Activated T-helper 1 cell treated with anti-CD3 and anti-CD28 coated beads, Interleukin-12 subunit alpha, Interleukin-12 subunit beta, Interleukin-2, Interleukin-4 antibody, amounts not matched to agents 30 ng/mL and 10 ng/mL and 1 ng/mL, durations not matched to agents 14 hours and 24 hours and 36 hours (primary cell): ENCODE measurements at regions not wholly inside any gene's neighbourhood (a gene's known extent, or its start where the extent isn't known, plus 50 kb on each side); places are given as distances from the start of the nearest gene placed in this dataset.

ENCODE experiments used
- DNase-seq: peaks from one replicate; pipeline ENCODE4 v3.0.0; 2021; ENCODE audit warnings: low spot score
- H3K27ac Mint-ChIP-seq: one replicate; pipeline ENCODE4 v1.8.0; 2021; ENCODE audit warnings: mild to moderate bottlenecking, mixed read lengths
- H3K27me3 Mint-ChIP-seq: one replicate; pipeline ENCODE4 v1.8.0; 2022; ENCODE audit warnings: mild to moderate bottlenecking, moderate library complexity, mixed read lengths; ENCODE audit not compliant: insufficient read depth
- H3K36me3 Mint-ChIP-seq: one replicate; pipeline ENCODE4 v1.8.0; 2021; ENCODE audit warnings: low read depth, mixed read lengths
- H3K4me1 Mint-ChIP-seq: one replicate; pipeline ENCODE4 v1.8.0; 2021; ENCODE audit warnings: low read depth, mixed read lengths
- H3K4me3 Mint-ChIP-seq: one replicate; pipeline ENCODE4 v1.8.0; 2021; ENCODE audit warnings: mild to moderate bottlenecking, moderate library complexity, mixed read lengths
- H3K9me3 Mint-ChIP-seq: one replicate; pipeline ENCODE4 v1.8.0; 2021; ENCODE audit warnings: mixed read lengths
- intact Hi-C: fragments of 100-400 bp; cut with micrococcal nuclease; formaldehyde crosslinking; loops from one replicate; pipeline ENCODE4 v1.15.1; 2024

GRCh38 chr12:114274131-114274530 is 131.8 kb downstream of the TBX5 start:
- Mint-ChIP-seq H3K4me1 (no peaks in the 10 kb centered on the region), H3K4me3 (no peak overlapping the region), H3K27me3 (peaks cover 3% of the 10 kb centered on the region), H3K27ac (no peak overlapping the region), H3K36me3 (no peaks in the 10 kb centered on the region), H3K9me3 (no peaks in the 10 kb centered on the region)
- intact Hi-C loops, result no loop called here
- DNase-seq, result no peak

GRCh38 chr12:114272605-114273004 is 133.3 kb downstream of the TBX5 start:
- Mint-ChIP-seq H3K9me3 (no peaks in the 10 kb centered on the region), H3K36me3 (no peaks in the 10 kb centered on the region), H3K4me3 (no peak overlapping the region), H3K27ac (no peak overlapping the region), H3K4me1 (no peaks in the 10 kb centered on the region), H3K27me3 (peaks cover 3% of the 10 kb centered on the region)
- DNase-seq, result no peak
- intact Hi-C loops, result no loop called here

- Mint-ChIP-seq H3K4me3 (no peak overlapping the region), H3K27me3 (peaks cover 3% of the 10 kb centered on the region), H3K36me3 (no peaks in the 10 kb centered on the region), H3K4me1 (no peaks in the 10 kb centered on the region), H3K27ac (no peak overlapping the region), H3K9me3 (no peaks in the 10 kb centered on the region)
- intact Hi-C loops, result no loop called here
- no peak for DNase-seq
These were observed 133.9 kb downstream of the TBX5 start for GRCh38 chr12:114272071-114272470.

GRCh38 chr12:114269153-114269552 is 136.8 kb downstream of the TBX5 start:
- no peak overlapping the region for H3K4me3 Mint-ChIP-seq
- H3K4me1 Mint-ChIP-seq, result no peaks in the 10 kb centered on the region
- no peaks in the 10 kb centered on the region for H3K36me3 Mint-ChIP-seq
- no peak for DNase-seq
- no peaks in the 10 kb centered on the region for H3K9me3 Mint-ChIP-seq
- peaks cover 3% of the 10 kb centered on the region for H3K27me3 Mint-ChIP-seq
- no peak overlapping the region for H3K27ac Mint-ChIP-seq
- intact Hi-C loops, result no loop called here

- Mint-ChIP-seq H3K4me3 (no peak overlapping the region), H3K36me3 (no peaks in the 10 kb centered on the region), H3K4me1 (no peaks in the 10 kb centered on the region), H3K9me3 (no peaks in the 10 kb centered on the region), H3K27me3 (peaks cover 3% of the 10 kb centered on the region), H3K27ac (no peak overlapping the region)
- no peak for DNase-seq
- intact Hi-C loops, result no loop called here
These were observed 139.4 kb downstream of the TBX5 start for GRCh38 chr12:114266536-114266935.

- Mint-ChIP-seq H3K27me3 (no peaks in the 10 kb centered on the region), H3K4me1 (no peaks in the 10 kb centered on the region), H3K36me3 (no peaks in the 10 kb centered on the region), H3K9me3 (no peaks in the 10 kb centered on the region), H3K27ac (no peak overlapping the region), H3K4me3 (no peak overlapping the region)
- no peak for DNase-seq
- intact Hi-C loops, result no loop called here
These were observed 140.9 kb downstream of the TBX5 start for GRCh38 chr12:114265036-114265435.

- intact Hi-C loops, result no loop called here
- Mint-ChIP-seq H3K9me3 (no peaks in the 10 kb centered on the region), H3K4me3 (no peak overlapping the region), H3K4me1 (no peaks in the 10 kb centered on the region), H3K27me3 (no peaks in the 10 kb centered on the region), H3K27ac (no peak overlapping the region), H3K36me3 (no peaks in the 10 kb centered on the region)
- DNase-seq, result no peak
These were observed 142.7 kb downstream of the TBX5 start for GRCh38 chr12:114263056-114263805.

- Mint-ChIP-seq H3K36me3 (no peaks in the 10 kb centered on the region), H3K27me3 (no peaks in the 10 kb centered on the region), H3K4me3 (no peak overlapping the region), H3K4me1 (no peaks in the 10 kb centered on the region), H3K9me3 (peaks cover 7% of the 10 kb centered on the region), H3K27ac (no peak overlapping the region)
- DNase-seq, result no peak
- intact Hi-C loops, result no loop called here
These were observed 148.3 kb downstream of the TBX5 start for GRCh38 chr12:114257687-114258086.

- no peak for DNase-seq
- no peaks in the 10 kb centered on the region for H3K36me3 Mint-ChIP-seq
- no peak overlapping the region for H3K27ac Mint-ChIP-seq
- peaks cover 13% of the 10 kb centered on the region for H3K9me3 Mint-ChIP-seq
- no peak overlapping the region for H3K4me3 Mint-ChIP-seq
- intact Hi-C loops, result no loop called here
- no peaks in the 10 kb centered on the region for H3K27me3 Mint-ChIP-seq
- no peaks in the 10 kb centered on the region for H3K4me1 Mint-ChIP-seq
These were observed 150.9 kb downstream of the TBX5 start for GRCh38 chr12:114254998-114255397.

GRCh38 chr12:114253976-114254778 is 151.8 kb downstream of the TBX5 start:
- no peaks in the 10 kb centered on the region for H3K4me1 Mint-ChIP-seq
- H3K9me3 Mint-ChIP-seq, result peaks cover 13% of the 10 kb centered on the region
- no peak overlapping the region for H3K4me3 Mint-ChIP-seq
- no peaks in the 10 kb centered on the region for H3K27me3 Mint-ChIP-seq
- no peaks in the 10 kb centered on the region for H3K36me3 Mint-ChIP-seq
- intact Hi-C loops, result no loop called here
- DNase-seq, result no peak
- no peak overlapping the region for H3K27ac Mint-ChIP-seq

- H3K4me1 Mint-ChIP-seq, result no peaks in the 10 kb centered on the region
- no peaks in the 10 kb centered on the region for H3K36me3 Mint-ChIP-seq
- H3K27ac Mint-ChIP-seq, result no peak overlapping the region
- intact Hi-C loops, result no loop called here
- H3K9me3 Mint-ChIP-seq, result peaks cover 5% of the 10 kb centered on the region
- no peak for DNase-seq
- H3K4me3 Mint-ChIP-seq, result no peak overlapping the region
- no peaks in the 10 kb centered on the region for H3K27me3 Mint-ChIP-seq
These were observed 157.4 kb downstream of the TBX5 start for GRCh38 chr12:114248527-114248926.

- no peaks in the 10 kb centered on the region for H3K4me1 Mint-ChIP-seq
- peaks cover 5% of the 10 kb centered on the region for H3K9me3 Mint-ChIP-seq
These were observed 160.4 kb downstream of the TBX5 start for GRCh38 chr12:114245555-114245954.

GRCh38 chr12:114241973-114242434 is 163.9 kb downstream of the TBX5 start:
- DNase-seq, result no peak
- Mint-ChIP-seq H3K4me3 (no peak overlapping the region), H3K9me3 (no peaks in the 10 kb centered on the region)

More at GRCh38 chr12:114245555-114245954, 160.4 kb downstream of the TBX5 start:
- no peak for DNase-seq
- no peaks in the 10 kb centered on the region for H3K27me3 Mint-ChIP-seq
- intact Hi-C loops, result no loop called here
- no peak overlapping the region for H3K4me3 Mint-ChIP-seq
- H3K36me3 Mint-ChIP-seq, result no peaks in the 10 kb centered on the region
- no peak overlapping the region for H3K27ac Mint-ChIP-seq

More at GRCh38 chr12:114241973-114242434, 163.9 kb downstream of the TBX5 start:
- Mint-ChIP-seq H3K4me1 (no peaks in the 10 kb centered on the region), H3K27me3 (no peaks in the 10 kb centered on the region), H3K36me3 (no peaks in the 10 kb centered on the region), H3K27ac (no peak overlapping the region)
- intact Hi-C loops, result no loop called here
